Caki2 (cell line): ENCODE measurements at regions not wholly inside any gene's neighbourhood (a gene's known extent, or its start where the extent isn't known, plus 50 kb on each side); places are given as distances from the start of the nearest gene placed in this dataset.
"Not testable (repeated sequence)": the region's sequence is repeated elsewhere in the genome, so short reads cannot be mapped to it uniquely, and the experiment has no call there.

Experiments
- DNase-seq: peaks from one replicate; pipeline ENCODE4 v3.0.0-alpha.2; 2015; ENCODE audit warnings: low read depth
- in situ Hi-C: cut with HindIII; loops from 2 replicates; pipeline ENCODE4 v1.10.0; 2016; ENCODE audit warnings: low sequenced_read_pairs, low pct_unique_long_range_greater_than_20kb, mixed read lengths

GRCh38 chr5:57939335-57939734, 456.7 kb upstream of the ACTBL2 start:
- in situ Hi-C loops = no loop called here
- no peak for DNase-seq

GRCh38 chr5:57938174-57938557, 455.6 kb upstream of the ACTBL2 start:
- DNase-seq = no peak
- in situ Hi-C loops = no loop called here

- DNase-seq = no peak
- in situ Hi-C loops = no loop called here
Measured at GRCh38 chr5:57937501-57938173, 455.0 kb upstream of the ACTBL2 start.

GRCh38 chr5:57937025-57937424, 454.4 kb upstream of the ACTBL2 start:
- DNase-seq = no peak
- in situ Hi-C loops = no loop called here

- no peak for DNase-seq
Measured at GRCh38 chr5:57932761-57933160, 450.1 kb upstream of the ACTBL2 start.

GRCh38 chr5:57931807-57932206, 449.2 kb upstream of the ACTBL2 start:
- DNase-seq = no peak
- in situ Hi-C loops = no loop called here

More at GRCh38 chr5:57932761-57933160, 450.1 kb upstream of the ACTBL2 start:
- in situ Hi-C loops = no loop called here

GRCh38 chr5:57931352-57931751, 448.7 kb upstream of the ACTBL2 start:
- in situ Hi-C loops = no loop called here

GRCh38 chr5:57929271-57929670, 446.7 kb upstream of the ACTBL2 start:
- no peak for DNase-seq
- in situ Hi-C loops = no loop called here

More at GRCh38 chr5:57931352-57931751, 448.7 kb upstream of the ACTBL2 start:
- no peak for DNase-seq

GRCh38 chr5:57923094-57923493, 440.5 kb upstream of the ACTBL2 start:
- in situ Hi-C loops, DNase-seq: not testable (repeated sequence)

- in situ Hi-C loops = no loop called here
- no peak for DNase-seq
Measured at GRCh38 chr5:57917004-57917403, 434.4 kb upstream of the ACTBL2 start.

GRCh38 chr5:57915536-57915935, 432.9 kb upstream of the ACTBL2 start:
- no peak for DNase-seq
- in situ Hi-C loops = no loop called here

GRCh38 chr5:57911438-57911837, 428.8 kb upstream of the ACTBL2 start:
- in situ Hi-C loops = no loop called here
- DNase-seq = no peak

GRCh38 chr5:57906671-57907070, 424.1 kb upstream of the ACTBL2 start:
- in situ Hi-C loops = no loop called here
- no peak for DNase-seq

GRCh38 chr5:57903458-57903857, 420.8 kb upstream of the ACTBL2 start:
- DNase-seq = no peak
- in situ Hi-C loops = no loop called here

- DNase-seq = no peak
- in situ Hi-C loops = no loop called here
Measured at GRCh38 chr5:57902095-57902494, 419.5 kb upstream of the ACTBL2 start.

- in situ Hi-C loops = no loop called here
- DNase-seq = no peak
Measured at GRCh38 chr5:57900381-57900944, 417.9 kb upstream of the ACTBL2 start.

- in situ Hi-C loops = no loop called here
- no peak for DNase-seq
Measured at GRCh38 chr5:57896576-57896975, 414.0 kb upstream of the ACTBL2 start.

- DNase-seq = no peak
- in situ Hi-C loops = no loop called here
Measured at GRCh38 chr5:57895766-57896165, 413.2 kb upstream of the ACTBL2 start.

GRCh38 chr5:57893926-57894325, 411.3 kb upstream of the ACTBL2 start:
- no peak for DNase-seq
- in situ Hi-C loops = no loop called here

- in situ Hi-C loops = no loop called here
- no peak for DNase-seq
Measured at GRCh38 chr5:57891443-57891842, 408.8 kb upstream of the ACTBL2 start.
